Progenitor cell of endocrine pancreas (in vitro differentiated cells): ENCODE measurements at regions not wholly inside any gene's neighbourhood (a gene's known extent, or its start where the extent isn't known, plus 50 kb on each side); places are given as distances from the start of the nearest gene placed in this dataset.

Experiments
- DNase-seq: peaks from one replicate; pipeline ENCODE4 v3.0.0; 2021; ENCODE audit warnings: low spot score; ENCODE audit not compliant: unreplicated experiment
- H3K27ac Mint-ChIP-seq: 2 replicates; pipeline ENCODE4 v1.8.0; 2021; ENCODE audit warnings: mild to moderate bottlenecking, moderate library complexity, mixed read lengths
- H3K27me3 Mint-ChIP-seq: 2 replicates; pipeline ENCODE4 v1.8.0; 2021; ENCODE audit warnings: mixed read lengths
- H3K36me3 Mint-ChIP-seq: 2 replicates; pipeline ENCODE4 v1.8.0; 2022; ENCODE audit warnings: mixed read lengths; ENCODE audit not compliant: insufficient read depth
- H3K4me1 Mint-ChIP-seq: 2 replicates; pipeline ENCODE4 v1.8.0; 2021; ENCODE audit warnings: low read depth, mixed read lengths
- H3K4me3 Mint-ChIP-seq: 2 replicates; pipeline ENCODE4 v1.8.0; 2021; ENCODE audit warnings: low read depth, mild to moderate bottlenecking, moderate library complexity, mixed read lengths
- H3K9me3 Mint-ChIP-seq: 2 replicates; pipeline ENCODE4 v1.8.0; 2021; ENCODE audit warnings: low read depth, mixed read lengths
- CTCF ChIP-seq: fragments of 200-600 bp; sonication (generic); IDR thresholded peaks from one replicate; pipeline ENCODE4 v1.5.0; 2021; ENCODE audit warnings: antibody characterized with exemption, mild to moderate bottlenecking; ENCODE audit not compliant: unreplicated experiment

GRCh38 chr3:31405515-31405914 is 127.2 kb upstream of the STT3B start:
- TF ChIP-seq CTCF, result no peak
- Mint-ChIP-seq H3K9me3 (peaks cover 7% of the 10 kb centered on the region), H3K4me3 (no peak overlapping the region), H3K4me1 (peaks cover 2% of the 10 kb centered on the region), H3K36me3 (no peaks in the 10 kb centered on the region), H3K27ac (no peak overlapping the region), H3K27me3 (no peaks in the 10 kb centered on the region)
- no peak for DNase-seq

GRCh38 chr3:31406896-31407295 is 125.8 kb upstream of the STT3B start:
- Mint-ChIP-seq H3K27me3 (no peaks in the 10 kb centered on the region), H3K4me1 (peaks cover 2% of the 10 kb centered on the region), H3K36me3 (no peaks in the 10 kb centered on the region), H3K27ac (no peak overlapping the region), H3K9me3 (peaks cover 3% of the 10 kb centered on the region), H3K4me3 (no peak overlapping the region)
- DNase-seq, result no peak
- no peak for TF ChIP-seq CTCF

GRCh38 chr3:31407665-31408064 is 125.1 kb upstream of the STT3B start:
- H3K27me3 Mint-ChIP-seq, result no peaks in the 10 kb centered on the region
- peaks cover 2% of the 10 kb centered on the region for H3K4me1 Mint-ChIP-seq
- no peak for TF ChIP-seq CTCF
- no peak for DNase-seq
- no peak overlapping the region for H3K27ac Mint-ChIP-seq
- no peaks in the 10 kb centered on the region for H3K36me3 Mint-ChIP-seq
- no peak overlapping the region for H3K4me3 Mint-ChIP-seq
- no peaks in the 10 kb centered on the region for H3K9me3 Mint-ChIP-seq

- Mint-ChIP-seq H3K27me3 (peaks cover 1% of the 10 kb centered on the region), H3K4me1 (peaks cover 2% of the 10 kb centered on the region), H3K4me3 (no peak overlapping the region), H3K36me3 (no peaks in the 10 kb centered on the region), H3K9me3 (no peaks in the 10 kb centered on the region), H3K27ac (no peak overlapping the region)
- no peak for DNase-seq
- TF ChIP-seq CTCF, result no peak
These were observed 124.0 kb upstream of the STT3B start for GRCh38 chr3:31408720-31409119.

GRCh38 chr3:31409389-31409788 is 123.3 kb upstream of the STT3B start:
- H3K4me3 Mint-ChIP-seq, result no peak overlapping the region

More at GRCh38 chr3:31409389-31409788, 123.3 kb upstream of the STT3B start:
- peaks cover 3% of the 10 kb centered on the region for H3K27me3 Mint-ChIP-seq
- DNase-seq, result no peak
- no peak overlapping the region for H3K27ac Mint-ChIP-seq
- peaks cover 2% of the 10 kb centered on the region for H3K4me1 Mint-ChIP-seq
- no peaks in the 10 kb centered on the region for H3K36me3 Mint-ChIP-seq
- no peaks in the 10 kb centered on the region for H3K9me3 Mint-ChIP-seq
- no peak for TF ChIP-seq CTCF
